ENCODE measurements at regions not wholly inside any gene's neighbourhood (a gene's known extent, or its start where the extent isn't known, plus 50 kb on each side); places are given as distances from the start of the nearest gene placed in this dataset.

DNA sequence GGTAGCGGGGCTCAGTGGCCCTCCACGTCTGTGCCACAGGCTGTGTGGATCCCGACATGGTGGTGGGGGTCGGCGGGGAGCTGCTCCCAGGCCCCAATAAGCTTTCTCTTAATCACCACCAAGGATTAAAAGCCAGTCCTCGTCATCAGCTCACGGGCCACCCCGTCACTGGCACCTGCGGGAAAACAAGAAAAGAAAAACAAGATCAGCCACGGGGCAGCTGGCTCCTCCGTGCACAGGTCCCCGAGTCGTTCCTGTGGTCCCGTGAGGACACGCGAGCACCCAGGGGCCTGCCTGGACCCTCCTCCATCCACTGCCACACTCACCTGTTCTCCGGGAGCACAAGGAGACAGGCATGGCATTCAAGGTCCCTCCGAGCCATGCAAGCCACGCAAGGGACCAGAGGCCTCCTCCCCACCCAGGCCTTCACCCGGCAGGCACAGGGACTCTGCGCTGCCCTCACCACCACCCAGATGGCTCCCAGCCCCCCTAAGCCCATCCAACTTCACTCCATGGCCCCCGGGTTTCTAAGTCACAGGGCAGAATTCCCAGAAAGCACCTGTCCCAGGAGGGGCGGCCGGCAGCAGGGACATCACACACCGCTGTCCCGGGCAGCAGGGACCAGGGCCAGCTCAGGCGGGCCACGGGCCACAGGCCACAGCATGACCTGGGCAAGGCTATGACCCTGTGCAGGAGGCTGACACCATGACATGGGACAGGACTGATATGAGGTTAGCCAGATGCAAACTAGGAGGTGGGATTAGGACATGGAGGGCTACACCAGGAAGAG lies 72.0 kb downstream of the NCOR2 start:
- TF ChIP-seq, protein P1, sequence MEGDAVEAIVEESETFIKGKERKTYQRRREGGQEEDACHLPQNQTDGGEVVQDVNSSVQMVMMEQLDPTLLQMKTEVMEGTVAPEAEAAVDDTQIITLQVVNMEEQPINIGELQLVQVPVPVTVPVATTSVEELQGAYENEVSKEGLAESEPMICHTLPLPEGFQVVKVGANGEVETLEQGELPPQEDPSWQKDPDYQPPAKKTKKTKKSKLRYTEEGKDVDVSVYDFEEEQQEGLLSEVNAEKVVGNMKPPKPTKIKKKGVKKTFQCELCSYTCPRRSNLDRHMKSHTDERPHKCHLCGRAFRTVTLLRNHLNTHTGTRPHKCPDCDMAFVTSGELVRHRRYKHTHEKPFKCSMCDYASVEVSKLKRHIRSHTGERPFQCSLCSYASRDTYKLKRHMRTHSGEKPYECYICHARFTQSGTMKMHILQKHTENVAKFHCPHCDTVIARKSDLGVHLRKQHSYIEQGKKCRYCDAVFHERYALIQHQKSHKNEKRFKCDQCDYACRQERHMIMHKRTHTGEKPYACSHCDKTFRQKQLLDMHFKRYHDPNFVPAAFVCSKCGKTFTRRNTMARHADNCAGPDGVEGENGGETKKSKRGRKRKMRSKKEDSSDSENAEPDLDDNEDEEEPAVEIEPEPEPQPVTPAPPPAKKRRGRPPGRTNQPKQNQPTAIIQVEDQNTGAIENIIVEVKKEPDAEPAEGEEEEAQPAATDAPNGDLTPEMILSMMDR (IDR thresholded peaks at IDR 0.05; ENCODE audit: low read depth, low read length, poor library complexity, severe bottlenecking), result no peak
- no peak for TF ChIP-seq EZH2phosphoT487 (IDR thresholded peaks at IDR 0.05; ENCODE audit: borderline replicate concordance, low read length)
